AG10803 (cell line): ENCODE measurements at regions not wholly inside any gene's neighbourhood (a gene's known extent, or its start where the extent isn't known, plus 50 kb on each side); places are given as distances from the start of the nearest gene placed in this dataset.

Experiments used
- DNase-seq: peaks from one replicate; pipeline ENCODE4 v3.0.0; 2010; ENCODE audit warnings: low read depth
- H3K4me3 ChIP-seq: 2 replicates; pipeline ENCODE4 v1.5.1; 2011; ENCODE audit warnings: mild to moderate bottlenecking, low read length, control low read depth
- TF ChIP-seq, protein P1 (sequence below): conservative IDR thresholded peaks from 2 replicates; pipeline ENCODE4 v1.5.1; 2011; ENCODE audit warnings: mild to moderate bottlenecking, low read length, control low read depth, inconsistent platforms

DNA sequence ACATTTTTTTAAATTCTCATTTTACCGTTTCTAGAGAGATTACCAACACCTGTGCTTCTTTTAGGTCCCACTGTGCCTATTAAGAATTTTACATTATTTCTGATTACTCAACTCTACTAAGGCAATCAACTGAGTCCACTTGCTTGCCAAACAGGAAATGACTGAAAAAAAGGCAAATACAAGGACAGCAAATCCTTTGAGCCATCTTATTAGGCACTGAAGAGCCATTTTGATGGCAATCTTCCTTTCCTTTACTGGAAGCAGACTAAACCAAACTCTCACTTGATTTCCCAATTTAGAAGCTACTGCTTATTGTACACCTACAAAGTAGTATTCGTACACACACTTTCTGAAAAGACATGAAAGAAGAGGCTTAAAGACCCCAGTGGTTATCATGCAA lies 121.4 kb upstream of the COL3A1 start:
- no peak overlapping the region for H3K4me3 ChIP-seq

DNA sequence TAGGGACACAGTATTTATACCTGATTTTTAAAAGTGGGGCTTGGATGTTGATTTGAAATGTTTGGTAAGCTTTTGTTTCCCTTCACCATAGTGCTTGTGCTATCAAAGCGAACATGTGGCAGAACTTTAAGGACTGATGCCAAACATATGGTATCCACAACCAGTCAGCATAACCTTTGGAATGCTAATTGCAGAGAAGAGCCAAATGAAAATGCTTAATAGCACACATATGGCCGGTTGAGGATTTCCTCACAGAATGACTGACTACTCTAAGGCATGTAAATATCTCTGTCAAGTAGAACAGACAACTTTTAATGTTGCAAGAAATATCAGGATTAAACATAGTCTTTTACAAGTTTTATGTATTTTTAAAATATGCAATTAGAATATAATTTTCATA lies 120.9 kb upstream of the COL3A1 start:
- peak; percentile 98 for DNase-seq
- TF ChIP-seq, protein P1, sequence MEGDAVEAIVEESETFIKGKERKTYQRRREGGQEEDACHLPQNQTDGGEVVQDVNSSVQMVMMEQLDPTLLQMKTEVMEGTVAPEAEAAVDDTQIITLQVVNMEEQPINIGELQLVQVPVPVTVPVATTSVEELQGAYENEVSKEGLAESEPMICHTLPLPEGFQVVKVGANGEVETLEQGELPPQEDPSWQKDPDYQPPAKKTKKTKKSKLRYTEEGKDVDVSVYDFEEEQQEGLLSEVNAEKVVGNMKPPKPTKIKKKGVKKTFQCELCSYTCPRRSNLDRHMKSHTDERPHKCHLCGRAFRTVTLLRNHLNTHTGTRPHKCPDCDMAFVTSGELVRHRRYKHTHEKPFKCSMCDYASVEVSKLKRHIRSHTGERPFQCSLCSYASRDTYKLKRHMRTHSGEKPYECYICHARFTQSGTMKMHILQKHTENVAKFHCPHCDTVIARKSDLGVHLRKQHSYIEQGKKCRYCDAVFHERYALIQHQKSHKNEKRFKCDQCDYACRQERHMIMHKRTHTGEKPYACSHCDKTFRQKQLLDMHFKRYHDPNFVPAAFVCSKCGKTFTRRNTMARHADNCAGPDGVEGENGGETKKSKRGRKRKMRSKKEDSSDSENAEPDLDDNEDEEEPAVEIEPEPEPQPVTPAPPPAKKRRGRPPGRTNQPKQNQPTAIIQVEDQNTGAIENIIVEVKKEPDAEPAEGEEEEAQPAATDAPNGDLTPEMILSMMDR: no peak
- no peak overlapping the region for H3K4me3 ChIP-seq

More for the DNA sequence above, 121.4 kb upstream of the COL3A1 start:
- TF ChIP-seq, protein P1: no peak
- DNase-seq: peak; percentile 76

DNA sequence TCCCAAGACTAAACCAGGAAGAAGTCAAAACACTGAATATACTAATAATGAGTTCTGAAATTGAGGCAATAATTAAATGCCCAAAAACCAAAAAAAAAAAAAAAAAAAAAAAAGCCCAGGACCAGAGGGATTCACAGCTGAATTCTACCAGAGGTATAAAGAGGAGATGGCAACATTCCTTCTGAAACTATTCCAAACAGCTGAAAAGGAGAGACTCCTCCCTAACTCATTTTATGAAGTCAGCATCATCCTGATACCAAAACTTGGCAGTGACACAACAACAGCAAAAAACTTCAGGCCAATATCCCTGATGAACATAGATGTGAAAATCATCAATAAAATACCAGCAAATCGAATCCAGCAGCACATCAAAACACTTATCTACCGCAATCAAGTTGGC lies 108.5 kb upstream of the COL3A1 start:
- TF ChIP-seq, protein P1: no peak
- no peak overlapping the region for H3K4me3 ChIP-seq
- DNase-seq: no peak

DNA sequence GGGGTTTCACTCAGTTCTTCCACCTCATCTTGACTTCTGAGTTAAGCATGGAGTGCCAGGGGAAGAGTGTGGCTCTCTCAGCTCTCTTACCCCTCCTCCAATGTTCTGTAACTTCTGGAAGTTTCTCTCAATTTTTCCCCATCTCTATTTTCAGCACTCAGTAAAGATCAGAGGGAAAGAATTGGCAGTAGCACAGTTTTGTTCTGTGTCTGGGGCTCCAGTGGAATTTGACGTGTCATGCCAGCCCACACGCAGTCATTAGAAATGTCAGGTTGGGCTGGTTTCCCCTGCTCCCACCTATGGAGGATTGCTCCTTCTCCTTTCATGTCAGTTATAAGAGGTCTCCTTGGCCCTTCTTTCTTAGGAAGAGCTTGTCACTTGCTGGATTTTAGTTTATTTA lies 104.6 kb upstream of the COL3A1 start:
- H3K4me3 ChIP-seq: no peak overlapping the region
- TF ChIP-seq, protein P1: no peak
- peak; percentile 51 for DNase-seq

DNA sequence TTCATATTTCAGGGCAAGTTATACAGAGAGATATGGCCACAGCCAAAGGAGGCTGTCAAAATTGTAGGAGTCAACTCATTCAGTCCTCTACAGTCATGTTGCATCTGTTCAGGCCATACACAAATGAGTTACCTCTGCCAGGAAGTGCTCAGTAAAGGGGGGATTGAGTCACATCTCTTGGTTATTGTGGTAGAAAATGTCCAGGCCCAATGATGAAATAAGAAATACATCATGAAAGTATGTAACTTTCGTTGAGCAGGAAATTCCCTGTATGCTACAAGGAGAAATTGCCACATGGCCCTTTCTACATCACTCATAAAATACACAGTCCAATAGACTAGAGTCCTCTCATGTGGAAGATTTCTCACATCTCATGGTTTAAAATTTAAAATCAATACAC lies 103.9 kb upstream of the COL3A1 start:
- H3K4me3 ChIP-seq: no peak overlapping the region
- TF ChIP-seq, protein P1: no peak
- peak; percentile 97 for DNase-seq

DNA sequence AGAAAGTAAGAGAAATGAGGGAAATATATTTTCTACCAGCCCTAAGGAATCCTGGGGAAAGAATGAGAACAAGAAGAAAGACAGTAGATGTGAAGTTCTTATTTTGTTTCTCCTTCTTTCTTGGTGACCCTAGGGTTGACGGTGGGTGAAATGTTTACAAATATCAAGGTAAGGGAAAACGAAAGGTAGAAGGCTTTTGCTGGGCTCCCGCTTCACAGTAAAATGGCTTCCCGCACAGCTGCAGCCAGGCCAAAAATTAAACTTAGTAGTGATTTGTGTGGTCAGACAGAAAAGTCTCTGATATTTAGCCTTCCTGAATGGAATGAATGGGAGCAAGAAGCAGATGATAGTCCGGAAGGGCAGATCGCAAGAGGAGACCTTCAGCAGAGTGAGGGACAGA lies 99.1 kb upstream of the COL3A1 start:
- no peak overlapping the region for H3K4me3 ChIP-seq
- TF ChIP-seq, protein P1: no peak
- DNase-seq: no peak

DNA sequence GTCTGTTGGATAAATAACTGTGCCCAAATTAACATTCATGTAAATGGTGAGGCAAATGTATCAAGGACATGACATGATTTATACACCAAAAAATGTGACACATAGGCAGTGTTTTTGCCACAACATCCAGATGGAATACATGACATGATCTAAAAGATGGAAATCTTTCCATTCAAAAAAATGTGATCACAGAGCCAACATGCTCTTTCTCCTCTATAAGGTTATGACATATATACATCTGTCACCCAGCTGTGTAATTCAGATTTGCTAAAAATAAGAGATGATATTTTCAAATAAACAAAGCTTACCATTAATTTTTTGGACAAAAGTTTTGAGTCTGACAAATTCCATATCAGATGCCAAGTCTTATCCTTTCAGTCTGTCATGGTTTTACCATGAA lies 95.5 kb upstream of the COL3A1 start:
- TF ChIP-seq, protein P1: no peak
- DNase-seq: no peak
- no peak overlapping the region for H3K4me3 ChIP-seq
